Fibroblast of skin of back (primary cell): ENCODE measurements at regions not wholly inside any gene's neighbourhood (a gene's known extent, or its start where the extent isn't known, plus 50 kb on each side); places are given as distances from the start of the nearest gene placed in this dataset.
"Not testable (repeated sequence)": the region's sequence is repeated elsewhere in the genome, so short reads cannot be mapped to it uniquely, and the experiment has no call there.

Experiments used
- DNase-seq: peaks from one replicate; pipeline ENCODE4 v3.0.0-alpha.2; 2013

- no peak for DNase-seq
Observed at GRCh38 chr4:18626996-18627395, 605.4 kb upstream of the LCORL start.

- DNase-seq = no peak
Observed at GRCh38 chr4:18626366-18626765, 604.8 kb upstream of the LCORL start.

- no peak for DNase-seq
Observed at GRCh38 chr4:18621186-18621585, 599.6 kb upstream of the LCORL start.

- DNase-seq = no peak
Observed at GRCh38 chr4:18616720-18617119, 595.2 kb upstream of the LCORL start.

GRCh38 chr4:18611026-18611425, 589.5 kb upstream of the LCORL start:
- DNase-seq = no peak

GRCh38 chr4:18608908-18609533, 587.5 kb upstream of the LCORL start:
- no peak for DNase-seq

- DNase-seq = not testable (repeated sequence)
Observed at GRCh38 chr4:18602610-18603009, 581.1 kb upstream of the LCORL start.

- DNase-seq = peak; percentile 66
Observed at GRCh38 chr4:18593297-18594002, 571.9 kb upstream of the LCORL start.

- DNase-seq = no peak
Observed at GRCh38 chr4:18582841-18583240, 561.3 kb upstream of the LCORL start.

- DNase-seq = no peak
Observed at GRCh38 chr4:18578307-18578706, 556.8 kb upstream of the LCORL start.

GRCh38 chr4:18572481-18572880, 550.9 kb upstream of the LCORL start:
- DNase-seq = no peak

GRCh38 chr4:18571301-18571761, 549.8 kb upstream of the LCORL start:
- DNase-seq = no peak

- no peak for DNase-seq
Observed at GRCh38 chr4:18570370-18570769, 548.8 kb upstream of the LCORL start.

GRCh38 chr4:18568600-18568999, 547.0 kb upstream of the LCORL start:
- DNase-seq = no peak

GRCh38 chr4:18566970-18567799, 545.6 kb upstream of the LCORL start:
- DNase-seq = peak; percentile 19

- DNase-seq = no peak
Observed at GRCh38 chr4:18559492-18559891, 537.9 kb upstream of the LCORL start.

GRCh38 chr4:18556402-18556801, 534.8 kb upstream of the LCORL start:
- DNase-seq = no peak

GRCh38 chr4:18540349-18540748, 518.8 kb upstream of the LCORL start:
- DNase-seq = no peak

- DNase-seq = no peak
Observed at GRCh38 chr4:18538121-18538520, 516.6 kb upstream of the LCORL start.

GRCh38 chr4:18536428-18536827, 514.9 kb upstream of the LCORL start:
- no peak for DNase-seq

- no peak for DNase-seq
Observed at GRCh38 chr4:18535948-18536347, 514.4 kb upstream of the LCORL start.

- no peak for DNase-seq
Observed at GRCh38 chr4:18533262-18533775, 511.8 kb upstream of the LCORL start.

- no peak for DNase-seq
Observed at GRCh38 chr4:18531731-18532130, 510.2 kb upstream of the LCORL start.
